HG02973 (cell line): ENCODE measurements at regions not wholly inside any gene's neighbourhood (a gene's known extent, or its start where the extent isn't known, plus 50 kb on each side); places are given as distances from the start of the nearest gene placed in this dataset.

Experiments used
- ATAC-seq: cut with Tn5 transposase; IDR thresholded peaks from one replicate; pipeline ENCODE4 v1.9.1; 2021; ENCODE audit warnings: moderate library complexity; ENCODE audit not compliant: unreplicated experiment

DNA sequence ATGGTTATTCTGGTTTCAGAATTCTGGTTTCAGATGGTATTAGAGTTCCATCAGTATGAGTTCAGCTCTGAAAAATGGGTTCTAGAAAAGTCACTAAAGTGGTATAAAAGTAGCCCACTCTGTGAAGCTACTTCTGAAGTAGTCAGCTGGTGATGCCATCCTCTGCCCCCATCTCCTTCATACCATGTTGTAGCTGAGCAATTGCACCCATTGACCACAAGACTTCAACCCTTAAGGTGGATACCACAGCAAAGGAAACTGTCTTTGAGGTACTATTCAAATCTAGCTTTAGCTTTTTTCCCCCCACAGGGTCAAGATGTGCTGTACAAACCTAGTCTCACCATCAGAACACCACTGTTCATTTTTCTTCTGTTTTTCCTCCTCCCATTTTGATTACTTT lies 444.9 kb downstream of the DMAC1 start:
- ATAC-seq: no peak

DNA sequence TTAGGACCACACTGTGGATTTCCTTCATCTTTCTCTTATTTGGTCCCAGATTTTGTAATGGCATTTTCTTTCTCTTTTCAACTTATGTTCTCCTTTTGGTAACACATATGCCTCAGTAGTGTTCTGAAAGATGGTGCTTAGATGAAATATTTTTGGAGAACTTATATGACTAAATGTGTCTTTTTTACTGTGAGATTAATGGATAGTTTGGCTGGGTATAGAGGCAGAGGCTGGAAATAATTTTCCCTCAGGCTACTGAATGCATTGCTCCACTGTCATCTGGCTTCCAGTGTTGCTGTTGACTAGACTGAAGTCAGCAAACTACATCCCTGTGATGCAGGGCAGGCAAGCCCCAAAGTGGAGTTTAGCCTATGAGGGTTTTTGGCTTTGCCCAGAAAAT lies 450.9 kb downstream of the DMAC1 start:
- ATAC-seq: no peak

DNA sequence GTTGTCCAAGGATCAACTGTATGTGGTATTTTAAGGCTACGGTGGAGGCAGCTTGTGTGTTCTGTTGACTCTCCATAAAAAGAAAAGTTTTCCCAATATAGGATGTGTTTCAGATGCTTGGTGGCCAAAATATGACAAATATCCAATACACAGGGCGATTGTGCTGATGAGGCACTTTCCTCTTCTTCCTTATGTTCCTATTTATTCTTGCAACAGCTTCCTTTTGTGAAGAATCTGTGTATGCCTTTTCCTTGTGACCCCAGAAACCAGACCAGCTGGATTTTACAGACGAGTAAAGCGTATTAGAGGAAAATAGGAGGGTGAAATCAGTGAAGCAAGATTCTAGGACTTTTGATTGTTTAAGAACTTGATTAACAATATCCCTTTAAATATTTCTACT lies 452.0 kb downstream of the DMAC1 start:
- no peak for ATAC-seq

DNA sequence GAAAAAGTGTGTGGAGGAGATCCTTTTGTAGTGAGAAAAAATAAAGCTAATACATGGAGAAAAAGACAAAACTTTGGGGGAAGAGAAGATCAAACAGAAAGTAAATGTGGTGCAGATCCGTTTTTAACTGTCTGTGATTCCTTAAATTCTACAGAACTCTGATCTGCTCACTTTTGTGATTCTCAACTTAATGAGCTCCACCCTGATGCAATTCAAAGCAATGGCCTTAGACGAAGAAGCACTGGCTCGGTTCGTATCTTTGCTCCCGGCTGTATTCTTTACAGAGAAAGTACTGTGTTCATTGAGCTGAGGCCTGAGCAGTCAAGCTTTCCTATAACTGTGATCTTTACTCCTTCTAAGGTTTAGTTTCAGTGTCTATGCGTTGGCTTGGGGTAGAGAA lies 453.4 kb downstream of the DMAC1 start:
- ATAC-seq: no peak

DNA sequence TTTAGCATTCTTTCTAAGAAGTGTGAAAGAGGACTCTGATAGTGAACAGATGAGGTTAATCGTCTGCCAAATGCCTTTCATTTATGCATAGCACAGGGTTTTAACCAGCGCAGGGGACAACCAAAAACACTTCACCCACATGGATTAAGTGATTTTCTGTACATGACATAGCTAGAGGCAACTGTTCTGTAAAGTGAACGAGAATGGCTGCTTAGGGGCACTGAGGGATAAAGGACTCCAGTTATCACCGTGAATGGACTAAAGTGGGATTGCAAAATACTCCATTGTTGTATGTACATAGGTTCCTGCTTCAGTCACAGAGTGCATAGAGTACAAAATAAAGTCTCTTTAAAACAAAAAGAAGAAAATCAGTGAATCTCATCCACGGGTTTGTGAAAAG lies 456.8 kb downstream of the DMAC1 start:
- no peak for ATAC-seq

DNA sequence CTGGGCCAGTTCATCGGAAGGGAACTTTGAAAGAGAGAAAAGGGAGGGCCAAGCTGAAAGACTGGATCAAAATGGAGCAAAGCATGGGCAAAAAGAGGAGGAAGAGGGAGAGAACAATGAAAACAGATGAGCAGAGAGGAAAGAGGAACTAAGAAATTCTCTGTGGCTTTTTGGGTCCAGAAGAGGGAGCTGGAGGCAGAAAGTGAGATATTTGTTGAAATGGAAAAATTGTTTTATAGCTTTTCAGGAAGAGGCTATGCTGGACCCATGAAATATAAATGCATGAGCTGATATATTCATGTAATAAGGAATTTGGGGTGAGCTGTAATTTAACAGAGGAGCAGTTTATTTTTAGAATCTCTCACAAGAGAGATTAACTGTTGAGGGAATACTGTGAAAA lies 457.3 kb downstream of the DMAC1 start:
- peak; percentile 78 for ATAC-seq

DNA sequence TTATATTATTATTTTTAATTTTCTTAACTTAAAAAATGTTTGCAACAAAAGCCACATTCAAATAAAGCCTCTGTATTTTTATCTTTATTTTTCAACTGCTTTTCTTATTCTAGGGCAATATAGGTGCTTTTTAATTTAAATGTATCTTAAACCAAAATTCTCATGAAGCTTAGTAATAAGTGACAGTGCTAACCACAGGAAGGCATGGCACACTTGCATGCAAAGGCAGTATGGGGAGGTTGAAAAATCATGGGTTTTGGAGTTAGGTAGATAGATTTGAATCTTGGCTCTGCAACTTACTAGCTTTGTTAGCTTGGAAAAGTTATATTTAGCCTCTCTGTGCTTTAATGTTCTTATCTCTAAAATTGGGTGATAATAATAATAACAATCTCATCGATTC lies 458.0 kb downstream of the DMAC1 start:
- ATAC-seq: no peak

DNA sequence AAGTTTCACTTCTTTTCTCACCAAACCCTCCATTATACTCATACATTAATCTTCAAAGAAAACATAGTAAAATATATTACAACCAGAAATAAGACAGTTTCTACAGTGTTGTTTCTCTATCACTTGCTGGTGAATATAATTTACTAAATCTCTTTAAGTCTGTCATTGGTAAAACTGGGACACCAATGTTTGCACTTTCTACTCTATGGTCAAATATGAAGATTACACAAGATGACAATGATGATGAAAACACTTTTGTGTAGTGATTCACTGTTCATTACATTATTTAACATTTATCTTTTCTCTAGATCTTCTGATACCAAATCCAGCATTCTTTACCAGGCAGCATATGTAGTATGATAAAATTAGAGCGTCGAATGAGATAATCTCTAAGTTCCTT lies 459.1 kb downstream of the DMAC1 start:
- no peak for ATAC-seq

DNA sequence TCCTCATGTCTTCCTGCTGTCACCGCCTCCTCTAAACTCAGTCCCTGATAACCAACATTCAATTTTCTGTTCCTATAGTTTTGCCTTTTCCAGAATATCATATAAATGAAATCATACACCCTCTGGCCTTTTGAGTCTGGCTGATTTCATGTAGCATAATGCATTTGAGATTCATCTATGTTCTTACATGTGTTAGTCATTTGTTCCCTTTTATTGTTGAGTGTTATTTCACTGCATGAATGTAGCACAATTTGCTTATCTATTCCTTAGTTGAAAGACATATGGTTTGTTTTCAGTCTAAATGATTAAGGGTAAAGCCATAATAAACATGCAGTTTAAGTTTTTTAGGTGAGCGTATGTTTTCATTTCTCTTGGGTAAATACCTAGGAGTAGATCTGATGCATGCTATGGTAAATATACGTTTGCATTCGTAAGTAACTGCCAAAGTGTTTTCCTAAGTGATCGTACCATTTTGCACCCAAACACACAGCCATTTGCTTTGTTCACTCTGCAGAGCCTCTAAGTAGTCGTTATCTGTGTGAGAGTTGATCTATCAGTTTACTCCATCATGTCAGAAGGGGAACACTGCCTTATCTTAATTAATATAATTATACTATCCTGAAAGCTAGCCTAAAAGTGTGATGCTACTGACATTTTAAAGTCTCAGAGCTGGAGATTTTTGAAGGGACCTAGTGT lies 460.8 kb downstream of the DMAC1 start:
- no peak for ATAC-seq

DNA sequence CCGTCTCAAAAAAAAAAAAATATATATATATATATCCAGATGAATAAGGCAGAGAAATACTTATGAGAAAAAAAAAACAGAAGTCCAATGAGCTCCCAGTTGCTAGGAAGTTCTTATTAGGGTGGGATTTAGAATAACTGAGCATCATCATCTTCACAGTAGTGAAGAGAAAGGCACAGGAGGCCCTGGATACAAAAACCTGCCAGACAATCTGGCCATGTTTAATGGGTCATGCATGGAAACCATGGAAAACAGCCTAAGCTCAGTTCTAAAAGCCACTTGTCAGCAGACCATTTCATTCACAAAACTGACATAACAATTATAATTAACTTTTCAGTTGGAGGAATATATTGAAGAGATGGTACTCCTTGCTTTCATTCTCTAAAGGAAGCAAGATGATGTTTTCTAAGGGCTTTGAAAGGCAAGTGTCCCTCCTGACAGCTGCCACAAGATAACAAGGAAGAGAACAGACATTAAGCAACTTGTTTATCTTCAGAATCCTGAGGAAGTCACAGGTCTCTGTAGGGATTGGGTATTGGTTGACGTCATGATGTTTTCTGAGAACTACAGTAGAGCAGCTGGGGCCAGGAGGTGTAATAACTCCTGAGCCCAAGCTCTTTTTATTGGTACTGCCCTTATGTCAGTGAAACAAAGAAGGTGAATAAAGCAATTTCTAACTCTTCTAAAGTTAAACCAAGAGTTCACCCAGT lies 463.1 kb downstream of the DMAC1 start:
- no peak for ATAC-seq

DNA sequence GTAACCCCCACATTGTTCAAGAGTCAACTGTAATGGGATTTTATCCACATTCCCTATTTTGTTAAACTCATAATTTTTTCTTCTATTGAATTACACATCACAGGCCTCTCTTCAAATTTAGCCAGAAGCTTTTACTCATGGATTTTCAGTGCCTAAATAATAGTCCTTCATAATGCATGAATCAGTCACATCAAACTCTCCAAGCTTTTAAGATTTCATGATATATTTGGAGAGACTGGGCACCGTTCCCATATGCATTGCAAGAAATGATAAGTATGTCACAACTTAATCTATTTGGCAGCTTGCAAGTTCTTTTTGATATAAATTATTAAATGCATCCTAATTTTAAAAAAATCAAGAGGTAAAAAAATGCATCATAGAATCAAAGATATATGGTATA lies 465.9 kb downstream of the DMAC1 start:
- no peak for ATAC-seq

DNA sequence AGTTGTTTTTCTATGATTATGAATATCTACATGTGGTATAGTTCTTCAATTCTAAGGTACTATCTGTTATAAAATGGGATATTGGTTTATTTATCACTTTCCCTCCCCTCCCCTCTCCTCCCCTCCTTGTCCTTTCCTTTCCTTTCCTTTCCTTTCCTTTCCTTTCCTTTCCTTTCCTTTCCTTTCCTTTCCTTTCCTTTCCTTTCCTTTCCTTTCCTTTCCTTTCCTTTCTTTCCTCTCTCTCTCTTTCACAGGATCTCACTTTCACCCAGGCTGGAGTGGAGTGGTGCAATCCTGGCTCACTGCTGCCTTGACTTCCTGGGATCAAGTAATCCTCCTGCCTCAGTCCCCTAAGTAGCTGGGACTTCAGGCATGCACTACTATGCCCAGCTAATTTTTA lies 466.8 kb downstream of the DMAC1 start:
- no peak for ATAC-seq

DNA sequence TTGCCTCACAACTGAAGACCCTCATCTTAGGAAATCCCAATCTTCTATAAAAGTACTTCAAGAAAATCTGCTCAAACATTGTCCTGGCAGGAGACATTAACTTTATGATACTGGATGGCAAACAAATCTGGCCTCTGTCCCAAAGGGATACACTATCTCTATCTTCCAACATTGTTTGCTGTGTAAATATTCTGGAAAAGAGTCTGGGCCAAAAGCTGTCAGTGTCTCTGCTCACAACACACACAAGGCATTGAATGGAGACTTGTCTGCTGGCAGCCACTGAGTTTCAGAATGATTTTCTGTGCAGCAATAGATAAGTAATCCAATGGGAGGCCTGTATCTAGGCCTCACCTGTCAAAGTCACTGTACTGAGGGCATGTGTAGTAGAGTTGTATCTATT lies 471.1 kb downstream of the DMAC1 start:
- no peak for ATAC-seq

DNA sequence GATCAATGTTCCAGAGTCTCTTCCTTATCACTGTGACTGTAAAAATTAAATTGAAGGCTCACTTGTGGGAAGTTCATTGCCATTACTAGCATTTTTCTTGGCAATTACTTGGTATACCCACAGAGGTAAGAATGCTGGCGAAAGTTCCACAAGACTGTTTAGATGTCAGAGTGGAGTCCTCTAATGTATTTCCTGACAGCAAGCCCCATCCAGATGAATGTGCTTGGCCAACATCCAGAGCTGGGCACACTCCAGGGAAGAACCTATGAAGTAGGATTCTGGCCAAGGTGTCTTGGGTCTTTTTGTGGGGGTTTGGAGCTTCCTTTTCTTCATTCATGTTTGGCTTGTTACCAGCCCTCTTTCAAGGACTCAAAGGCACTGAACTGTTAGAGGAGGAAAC lies 473.6 kb downstream of the DMAC1 start:
- no peak for ATAC-seq

DNA sequence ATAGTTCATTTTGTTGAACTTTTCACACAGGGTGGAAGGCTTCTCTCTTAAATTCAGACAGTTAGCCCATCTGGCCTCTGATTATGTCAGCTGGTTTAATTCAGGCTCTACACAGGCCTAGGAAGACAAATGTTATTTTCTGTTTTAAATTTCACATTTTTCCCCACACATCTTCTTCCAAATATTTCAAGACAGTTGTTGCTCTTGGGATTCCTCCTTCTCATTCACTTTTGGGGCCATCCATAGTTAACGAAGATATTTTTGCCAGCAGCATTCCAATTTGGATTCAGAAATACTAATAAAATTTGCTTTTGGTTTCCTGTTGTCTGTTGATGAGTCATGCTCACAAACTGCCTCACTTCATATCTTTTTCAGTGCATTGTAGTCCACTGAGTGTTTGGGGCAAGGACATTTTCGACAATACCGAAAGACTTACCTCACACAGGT lies 475.4 kb downstream of the DMAC1 start:
- no peak for ATAC-seq

DNA sequence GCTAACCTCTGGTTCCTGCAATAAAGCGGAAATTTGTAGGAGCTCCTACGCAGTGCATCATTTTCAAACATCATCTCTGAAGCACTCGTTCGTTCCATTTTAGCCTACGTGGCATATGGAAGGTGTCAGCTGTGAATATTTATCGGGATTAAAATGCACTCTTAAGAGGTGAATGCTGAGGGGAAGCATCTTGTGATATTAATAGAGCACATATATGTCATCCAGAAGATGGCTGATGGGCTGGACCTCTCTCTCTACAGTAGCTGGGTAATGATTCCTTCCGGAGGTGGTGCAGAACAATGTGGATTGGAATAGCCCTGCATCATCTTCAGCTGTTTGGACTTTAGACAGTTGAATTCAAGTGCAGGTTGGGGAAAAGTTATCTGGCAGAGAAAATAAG lies 478.7 kb downstream of the DMAC1 start:
- no peak for ATAC-seq

DNA sequence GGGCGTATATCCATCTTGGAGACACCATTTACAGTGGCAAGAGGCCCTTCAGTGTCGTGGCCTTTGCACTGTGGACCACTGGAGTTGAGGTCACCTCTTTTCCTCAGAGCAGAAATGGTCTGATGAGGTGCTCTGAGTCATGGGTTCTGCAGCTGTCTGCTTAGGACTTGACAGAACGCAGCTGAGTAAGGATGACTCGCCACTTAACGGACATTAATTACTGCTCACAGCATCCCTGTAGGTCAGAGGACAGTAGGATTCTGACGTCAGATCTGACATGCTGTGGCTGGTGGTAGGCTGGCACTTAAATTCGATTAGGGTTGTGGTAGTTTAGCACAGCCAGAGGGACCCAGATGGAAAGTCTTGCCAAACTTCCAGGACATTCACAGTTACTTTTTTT lies 479.4 kb downstream of the DMAC1 start:
- ATAC-seq: no peak

DNA sequence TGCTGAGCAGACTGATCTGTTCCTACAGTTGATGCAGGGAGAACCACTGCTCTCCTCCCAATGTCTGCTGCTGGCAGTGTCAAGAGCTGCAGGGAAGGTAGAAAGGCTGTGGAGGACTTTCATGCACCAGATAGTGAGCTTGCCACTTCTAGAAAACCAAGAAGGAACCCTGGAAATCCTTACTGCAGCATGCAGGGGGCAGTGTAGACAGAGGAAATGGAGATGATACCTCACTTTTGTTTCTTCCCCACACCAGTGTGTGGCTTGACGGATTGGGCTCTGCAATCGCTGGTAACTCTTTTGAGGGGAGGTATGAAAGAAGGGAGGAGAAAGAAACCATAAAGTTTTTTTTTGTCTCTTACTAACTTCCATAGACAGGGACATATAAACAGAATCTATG lies 480.7 kb downstream of the DMAC1 start:
- no peak for ATAC-seq

DNA sequence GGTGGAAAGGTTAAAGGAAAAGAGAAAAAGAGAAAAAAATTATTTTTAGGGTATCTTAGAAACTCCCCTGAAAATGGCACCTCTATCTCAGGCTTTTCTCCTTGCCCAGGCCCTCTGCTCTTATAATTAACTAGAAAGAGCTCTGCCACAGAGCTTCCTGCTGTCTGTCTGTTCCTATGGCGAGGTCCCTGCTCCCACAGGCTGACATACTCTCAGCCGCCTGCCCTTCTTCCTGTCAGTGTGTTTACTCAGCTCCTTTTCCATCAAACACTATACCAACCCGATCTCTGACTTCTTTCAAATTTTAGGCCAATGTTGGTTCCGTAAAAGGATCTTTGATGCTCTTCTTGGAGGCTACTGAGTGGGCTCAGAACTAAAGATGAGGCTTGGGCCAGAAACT lies 482.6 kb downstream of the DMAC1 start:
- no peak for ATAC-seq

DNA sequence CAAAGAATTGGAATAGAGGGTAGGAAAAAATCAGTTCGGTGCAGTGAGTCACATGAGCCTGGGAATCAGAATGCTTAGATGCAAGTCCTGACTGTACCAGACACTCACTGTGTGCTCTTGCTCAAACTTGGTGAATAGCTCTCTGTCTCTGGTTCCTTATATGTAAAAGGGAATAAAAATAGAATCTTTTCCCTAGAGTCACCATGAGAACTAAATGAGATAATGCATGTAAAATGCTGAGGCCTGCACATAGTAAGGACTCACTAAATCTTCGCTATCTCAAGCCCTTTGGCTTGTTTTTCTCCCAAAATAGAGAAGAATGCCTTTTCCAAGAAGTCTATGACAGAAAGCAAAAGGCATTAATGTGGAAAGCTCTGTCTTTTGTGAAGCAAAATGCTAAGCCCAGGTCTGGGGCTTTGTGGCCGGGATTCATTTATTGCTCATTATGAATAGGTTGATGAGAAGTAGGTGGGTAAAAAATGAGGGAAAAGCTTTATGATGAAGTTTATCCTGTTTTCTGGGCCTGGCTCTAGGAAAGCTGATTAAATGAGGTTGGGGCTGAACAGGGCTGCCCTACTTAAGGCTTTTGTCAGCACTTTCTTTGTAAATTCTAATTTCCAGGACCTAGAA lies 483.3 kb downstream of the DMAC1 start:
- ATAC-seq: no peak

DNA sequence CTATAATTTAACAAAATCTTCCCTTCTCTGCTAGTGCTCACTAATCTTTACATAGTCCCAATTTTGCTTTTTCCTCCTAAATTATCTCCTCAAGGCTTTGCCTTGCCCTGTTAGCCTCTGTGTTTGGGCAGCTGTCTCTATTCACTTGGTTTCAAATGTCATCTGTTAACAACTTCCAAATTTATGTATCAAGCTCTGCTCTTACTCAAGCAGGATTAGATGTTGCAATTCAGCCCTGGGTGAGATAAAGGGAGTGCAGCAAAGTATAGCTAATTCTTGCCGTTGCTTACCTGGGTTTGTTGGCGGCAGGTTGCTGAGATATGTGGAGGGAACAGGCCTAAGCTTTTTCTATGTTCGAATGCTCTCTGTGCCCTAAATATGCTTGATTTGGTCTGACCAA lies 483.8 kb downstream of the DMAC1 start:
- ATAC-seq: no peak

DNA sequence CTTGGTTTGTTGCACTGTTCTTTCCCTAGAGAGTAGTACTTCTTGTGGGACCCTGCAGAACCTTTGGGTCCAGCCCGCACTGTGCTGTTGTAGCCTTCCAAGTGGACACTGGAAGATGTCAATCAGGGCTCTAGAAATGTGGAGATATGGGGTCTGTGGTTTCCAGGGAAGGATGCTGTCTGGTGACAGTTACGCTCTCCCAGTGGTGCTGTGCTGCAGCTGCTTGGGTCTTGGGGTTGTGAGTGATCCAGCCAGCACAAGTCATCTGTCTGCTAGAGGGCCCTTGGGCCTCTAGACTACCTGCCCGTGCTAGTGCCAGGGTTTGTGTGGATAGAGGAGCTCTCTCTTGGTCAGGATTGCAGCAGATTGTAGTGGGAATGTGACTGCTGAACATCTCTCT lies 484.5 kb downstream of the DMAC1 start:
- ATAC-seq: no peak
